HCEC 1CT (cell line): ENCODE measurements at regions not wholly inside any gene's neighbourhood (a gene's known extent, or its start where the extent isn't known, plus 50 kb on each side); places are given as distances from the start of the nearest gene placed in this dataset.
A peak's percentile ranks its signal among the peaks of the same experiment; 100 is the strongest.

Experiments used
- DNase-seq: peaks from one replicate; pipeline ENCODE4 v3.0.0-alpha.2; 2017

- DNase-seq: no peak
These were observed 217.1 kb downstream of the HTR7 start for GRCh38 chr10:90640756-90641155.

- DNase-seq: no peak
These were observed 216.1 kb downstream of the HTR7 start for GRCh38 chr10:90641731-90642130.

DNA sequence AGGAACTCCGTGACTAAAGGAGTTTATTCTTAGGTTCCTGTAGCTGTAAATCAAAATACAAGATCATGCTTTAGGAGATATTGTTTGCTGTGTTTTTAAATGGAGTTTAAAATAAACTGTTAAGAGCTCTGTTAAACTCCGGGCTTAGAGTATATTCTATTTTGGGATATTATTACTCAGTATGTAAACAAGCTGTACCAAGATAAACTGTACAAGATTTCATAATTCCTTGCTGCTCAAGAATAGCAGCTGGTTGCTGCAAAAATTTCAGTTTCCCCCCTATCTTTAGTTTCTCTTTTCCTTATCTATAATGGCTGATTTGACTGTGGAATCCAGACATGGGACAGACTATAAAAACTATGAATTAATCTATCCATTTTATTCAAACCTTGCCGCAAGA is 215.7 kb downstream of the HTR7 start:
- DNase-seq: peak; percentile 86

DNA sequence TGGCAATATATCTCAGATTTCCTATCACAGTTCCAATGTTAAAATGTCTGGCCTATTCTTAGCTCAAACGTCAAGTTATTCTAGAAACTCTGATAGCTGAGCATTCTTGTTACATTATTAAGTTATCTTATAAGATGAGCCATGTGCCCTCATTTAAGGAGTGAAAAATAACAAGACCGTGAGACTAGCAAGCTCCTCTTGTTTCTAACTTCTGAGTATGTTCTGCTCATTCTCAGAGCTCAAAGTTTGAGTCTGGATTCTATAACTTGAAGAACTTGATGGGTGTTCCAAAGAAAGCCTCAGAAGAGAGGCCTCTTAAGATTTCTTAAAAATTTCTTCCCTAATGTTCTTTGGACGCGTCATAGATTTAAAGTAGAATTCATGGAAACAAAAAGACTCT is 215.2 kb downstream of the HTR7 start:
- DNase-seq: no peak

GRCh38 chr10:90644165-90644564 is 213.7 kb downstream of the HTR7 start:
- DNase-seq: peak; percentile 51

GRCh38 chr10:90650858-90651257 is 207.0 kb downstream of the HTR7 start:
- no peak for DNase-seq

DNA sequence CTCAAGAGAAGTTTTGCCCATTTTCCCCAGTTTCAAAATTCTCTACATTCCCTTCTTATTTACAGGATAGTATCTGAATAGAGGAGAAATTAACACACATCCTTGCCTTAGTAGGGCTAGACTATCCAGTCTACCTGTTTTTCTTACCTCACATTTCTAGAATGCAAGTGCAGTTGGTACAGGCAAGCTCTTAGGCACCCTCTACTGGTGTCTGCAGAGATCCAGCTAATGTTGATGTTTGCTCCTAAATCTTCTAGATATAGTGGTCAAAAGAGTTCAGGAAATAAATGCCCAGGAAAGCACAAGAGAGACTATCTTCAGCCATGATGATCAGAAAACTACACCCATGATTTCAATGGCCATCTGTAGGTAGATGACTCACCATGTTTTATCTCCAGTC is 205.3 kb downstream of the HTR7 start:
- peak; percentile 46 for DNase-seq

DNA sequence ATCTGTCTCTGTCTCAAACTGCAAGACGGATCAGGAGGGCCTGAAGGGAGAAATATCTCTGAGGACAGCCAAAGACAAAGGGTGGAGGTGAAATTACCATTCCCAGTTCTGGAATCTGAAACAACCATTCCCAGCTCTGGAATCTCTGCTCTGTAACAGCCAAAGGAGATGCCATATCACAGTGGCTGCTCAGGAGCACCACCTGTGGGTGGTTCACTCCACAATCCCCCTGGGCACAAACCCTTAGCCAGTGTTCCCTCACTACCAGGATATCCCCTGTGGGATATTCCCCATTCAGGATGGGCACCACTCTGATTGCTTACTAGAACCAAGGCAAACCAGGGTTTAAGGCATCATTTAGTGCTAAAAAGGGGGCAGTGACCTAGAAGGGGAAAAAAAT is 199.0 kb downstream of the HTR7 start:
- DNase-seq: no peak

DNA sequence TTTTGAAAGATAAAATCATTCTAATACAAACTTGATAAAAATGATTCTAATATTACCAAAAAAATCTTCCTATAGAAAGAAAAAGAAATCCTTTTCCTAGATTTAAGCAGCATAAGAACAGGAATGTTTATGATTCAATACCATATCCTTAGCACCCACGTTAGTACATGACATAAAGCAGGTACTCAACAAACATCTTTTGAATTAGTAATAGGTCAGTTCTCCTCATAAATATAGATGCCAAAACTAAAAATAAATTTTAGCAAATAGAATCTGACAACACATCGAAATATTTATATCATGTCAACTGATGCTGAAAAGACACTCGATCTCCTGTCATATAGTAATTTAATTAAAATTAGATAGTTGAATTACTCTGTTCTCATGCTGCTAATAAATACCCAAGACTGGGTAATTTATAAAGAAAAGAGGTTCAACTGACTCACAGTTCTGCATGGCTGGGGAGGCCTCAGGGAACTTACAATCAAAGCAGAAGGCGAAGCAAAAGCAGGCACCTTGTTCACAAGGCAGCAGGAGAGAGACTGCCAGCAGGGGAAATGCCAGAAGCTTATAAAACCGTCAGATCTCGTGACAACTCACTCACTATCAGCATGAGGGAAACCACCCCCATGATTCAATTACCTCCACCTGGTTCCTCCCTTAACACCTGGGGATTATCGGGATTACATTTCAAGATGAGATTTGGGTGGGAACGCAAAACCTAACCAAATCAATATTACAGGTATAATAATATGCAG is 191.8 kb downstream of the HTR7 start:
- DNase-seq: no peak

DNA sequence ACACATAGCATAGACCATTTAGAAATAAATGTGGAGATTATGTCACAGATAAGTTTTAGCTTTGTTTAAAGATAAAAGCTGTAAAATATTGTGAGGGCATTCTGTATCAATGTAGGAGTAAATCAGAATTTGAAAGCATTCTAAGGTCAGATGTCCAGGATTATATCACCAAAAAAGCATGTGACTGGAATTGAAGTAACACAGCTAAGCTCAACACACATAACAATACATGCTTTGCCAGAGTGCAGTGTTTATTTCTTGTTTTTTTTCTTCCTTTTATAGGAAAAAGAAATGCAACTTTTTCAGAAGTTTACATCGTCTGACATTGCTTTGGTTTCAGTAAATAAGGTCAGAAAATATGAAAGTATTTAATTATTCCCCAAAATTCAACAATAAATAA is 183.4 kb downstream of the HTR7 start:
- peak; percentile 25 for DNase-seq

DNA sequence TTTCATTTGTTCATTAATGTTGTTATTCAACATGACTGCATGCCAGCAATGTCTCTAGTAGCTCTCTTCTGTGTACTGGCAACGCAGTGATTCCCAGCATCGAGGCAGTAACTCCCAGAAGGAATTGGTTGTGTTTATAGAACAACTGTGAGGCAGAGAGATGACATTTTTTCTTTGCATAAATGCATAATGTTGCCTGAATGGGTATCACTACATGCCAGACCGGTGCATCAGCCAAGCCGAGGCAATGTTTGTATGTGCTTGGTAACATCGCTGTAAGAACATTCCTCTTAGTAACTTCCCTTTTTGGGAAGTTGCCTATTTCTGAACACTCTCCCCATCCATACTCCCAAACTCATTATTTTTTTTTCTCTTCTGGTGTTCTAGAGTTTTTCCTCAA is 182.9 kb downstream of the HTR7 start:
- peak; percentile 97 for DNase-seq

- peak; percentile 75 for DNase-seq
These were observed 182.2 kb downstream of the HTR7 start for GRCh38 chr10:90675621-90676020.
